ENCODE measurements at regions not wholly inside any gene's neighbourhood (a gene's known extent, or its start where the extent isn't known, plus 50 kb on each side); places are given as distances from the start of the nearest gene placed in this dataset.

DNA sequence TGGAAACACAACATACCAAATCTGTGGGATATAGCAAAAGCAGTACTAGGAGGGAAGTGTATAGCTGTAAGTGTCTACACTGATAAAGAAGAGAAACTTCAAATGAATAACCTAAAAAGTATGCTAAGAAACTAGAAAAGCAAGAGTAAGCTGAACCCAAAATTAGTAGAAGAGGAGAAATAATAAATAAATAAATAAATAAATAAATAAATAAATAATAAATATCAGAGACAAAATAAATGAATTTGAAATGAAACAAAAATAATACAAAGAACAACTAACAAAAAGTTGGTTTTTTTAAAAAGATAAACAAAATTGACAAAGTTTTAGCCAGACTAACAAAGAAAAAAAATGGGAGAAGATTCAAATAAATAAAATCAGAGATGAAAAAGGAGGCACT is 72.7 kb upstream of the TSPAN8 start:
- TF ChIP-seq, protein P1, sequence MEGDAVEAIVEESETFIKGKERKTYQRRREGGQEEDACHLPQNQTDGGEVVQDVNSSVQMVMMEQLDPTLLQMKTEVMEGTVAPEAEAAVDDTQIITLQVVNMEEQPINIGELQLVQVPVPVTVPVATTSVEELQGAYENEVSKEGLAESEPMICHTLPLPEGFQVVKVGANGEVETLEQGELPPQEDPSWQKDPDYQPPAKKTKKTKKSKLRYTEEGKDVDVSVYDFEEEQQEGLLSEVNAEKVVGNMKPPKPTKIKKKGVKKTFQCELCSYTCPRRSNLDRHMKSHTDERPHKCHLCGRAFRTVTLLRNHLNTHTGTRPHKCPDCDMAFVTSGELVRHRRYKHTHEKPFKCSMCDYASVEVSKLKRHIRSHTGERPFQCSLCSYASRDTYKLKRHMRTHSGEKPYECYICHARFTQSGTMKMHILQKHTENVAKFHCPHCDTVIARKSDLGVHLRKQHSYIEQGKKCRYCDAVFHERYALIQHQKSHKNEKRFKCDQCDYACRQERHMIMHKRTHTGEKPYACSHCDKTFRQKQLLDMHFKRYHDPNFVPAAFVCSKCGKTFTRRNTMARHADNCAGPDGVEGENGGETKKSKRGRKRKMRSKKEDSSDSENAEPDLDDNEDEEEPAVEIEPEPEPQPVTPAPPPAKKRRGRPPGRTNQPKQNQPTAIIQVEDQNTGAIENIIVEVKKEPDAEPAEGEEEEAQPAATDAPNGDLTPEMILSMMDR (IDR thresholded peaks at IDR 0.05; ENCODE audit: insufficient read depth, low read depth, low read length) = no peak
- no peak overlapping the region for H3K4me3 ChIP-seq (ENCODE audit: low read depth, low read length)
- DNase-seq (ENCODE audit: low read depth) = no peak

DNA sequence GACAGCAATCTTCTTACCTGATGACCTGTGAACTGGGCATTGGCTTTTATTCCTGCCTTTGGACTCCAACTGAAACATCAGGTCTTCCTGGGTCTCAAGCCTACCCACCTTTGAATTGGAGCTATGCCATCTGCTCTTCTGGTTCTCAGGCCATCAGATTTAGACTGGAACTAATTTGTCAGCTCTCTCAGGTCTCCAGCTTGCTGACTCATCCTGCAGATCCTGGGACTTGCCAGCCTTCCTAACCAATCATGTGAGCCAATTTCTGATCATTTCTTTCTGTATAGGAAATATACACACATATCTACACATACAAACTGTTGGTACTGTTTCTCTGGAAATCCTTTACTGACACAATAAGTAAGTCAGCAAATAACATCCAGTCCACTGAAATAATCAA is 65.3 kb upstream of the TSPAN8 start:
- DNase-seq (ENCODE audit: low read depth) = no peak
- no peak overlapping the region for H3K4me3 ChIP-seq (ENCODE audit: low read depth, low read length)
- TF ChIP-seq, protein P1 (IDR thresholded peaks at IDR 0.05; ENCODE audit: insufficient read depth, low read depth, low read length) = no peak

DNA sequence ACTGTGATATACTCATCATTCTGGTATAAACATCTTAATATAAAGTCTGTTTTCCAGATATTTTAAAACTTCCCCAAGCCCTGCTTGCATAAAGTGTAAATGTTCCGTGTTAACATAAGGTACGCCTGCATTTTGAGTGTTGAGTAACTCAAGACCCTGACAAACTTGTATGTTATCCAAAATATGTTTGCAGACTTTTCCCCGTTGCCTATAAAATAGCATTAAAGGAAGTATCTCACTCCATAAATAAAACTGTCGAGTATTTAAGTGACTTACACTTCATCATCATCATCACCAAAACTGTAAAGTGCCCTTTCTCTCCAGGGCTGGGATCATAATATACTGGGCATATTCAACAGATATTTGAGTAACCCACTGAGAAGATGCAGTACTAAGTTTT is 64.6 kb upstream of the TSPAN8 start:
- TF ChIP-seq, protein P1 (IDR thresholded peaks at IDR 0.05; ENCODE audit: insufficient read depth, low read depth, low read length) = no peak
- H3K4me3 ChIP-seq (ENCODE audit: low read depth, low read length) = no peak overlapping the region
- DNase-seq (ENCODE audit: low read depth) = no peak

DNA sequence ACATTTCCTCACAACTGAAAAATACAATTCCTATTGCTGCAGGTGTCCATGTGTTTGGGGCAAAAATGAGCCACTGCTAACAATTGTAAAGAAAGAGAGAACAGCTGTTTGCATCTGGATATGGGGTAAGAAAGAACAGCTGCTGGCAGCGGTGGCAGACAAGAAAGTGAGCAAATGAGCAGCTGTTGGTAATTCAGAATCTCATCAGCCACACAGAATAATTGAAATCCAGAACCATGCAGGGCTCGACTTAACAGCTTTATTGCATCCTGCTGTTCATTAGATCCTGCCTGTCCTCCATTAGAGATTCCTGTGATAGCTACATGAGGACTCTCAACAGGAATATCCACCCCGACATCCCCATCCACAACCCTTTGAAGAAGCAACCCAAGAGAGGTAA is 62.5 kb upstream of the TSPAN8 start:
- DNase-seq (ENCODE audit: low read depth) = no peak
- TF ChIP-seq, protein P1 (IDR thresholded peaks at IDR 0.05; ENCODE audit: insufficient read depth, low read depth, low read length) = no peak
- no peak overlapping the region for H3K4me3 ChIP-seq (ENCODE audit: low read depth, low read length)

DNA sequence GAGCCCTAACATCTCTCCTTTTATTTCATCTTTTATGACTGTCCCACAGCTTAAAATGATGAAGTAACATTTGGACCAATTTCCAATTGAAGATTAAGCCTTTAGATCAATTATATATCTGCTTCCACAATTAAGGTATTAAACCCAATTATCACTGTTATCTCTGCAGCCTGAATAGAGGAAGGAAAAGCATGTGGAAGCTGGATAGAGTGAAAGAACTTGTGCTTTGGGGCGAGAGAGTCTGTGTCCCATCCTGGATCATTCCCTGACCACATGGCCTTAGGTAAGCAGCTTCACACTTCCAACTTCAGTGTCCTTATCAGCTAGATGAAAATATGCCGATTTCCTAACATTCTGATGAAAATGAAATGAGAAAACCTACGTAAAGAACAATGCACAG is 61.4 kb upstream of the TSPAN8 start:
- no peak overlapping the region for H3K4me3 ChIP-seq (ENCODE audit: low read depth, low read length)
- no peak for DNase-seq (ENCODE audit: low read depth)
- TF ChIP-seq, protein P1 (IDR thresholded peaks at IDR 0.05; ENCODE audit: insufficient read depth, low read depth, low read length) = no peak

DNA sequence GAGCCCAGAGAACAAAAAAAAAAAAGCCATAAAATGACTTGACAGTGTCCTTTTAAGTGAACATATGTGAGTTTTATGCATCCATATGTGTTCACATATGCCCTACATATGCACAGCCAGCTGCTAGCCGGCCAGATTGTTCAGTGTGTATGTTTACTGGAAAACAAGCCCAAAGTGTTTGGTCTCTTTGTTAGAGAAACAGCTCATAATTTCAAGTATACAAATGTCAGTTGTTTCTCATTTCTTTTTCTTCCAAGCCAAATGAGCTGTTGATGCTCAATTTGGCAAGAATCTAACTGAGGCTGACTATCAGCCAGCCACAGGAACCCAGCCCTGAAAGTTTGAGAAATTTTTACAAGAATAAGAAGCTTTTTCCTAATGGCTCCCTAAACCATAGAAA is 60.8 kb upstream of the TSPAN8 start:
- TF ChIP-seq, protein P1 (IDR thresholded peaks at IDR 0.05; ENCODE audit: insufficient read depth, low read depth, low read length) = no peak
- H3K4me3 ChIP-seq (ENCODE audit: low read depth, low read length) = no peak overlapping the region
- no peak for DNase-seq (ENCODE audit: low read depth)
